H9 (cell line): ENCODE measurements at regions not wholly inside any gene's neighbourhood (a gene's known extent, or its start where the extent isn't known, plus 50 kb on each side); places are given as distances from the start of the nearest gene placed in this dataset.

Experiments
- DNase-seq: peaks from one replicate; pipeline ENCODE4 v3.0.0-alpha.2; 2017
- H2AFZ ChIP-seq: one replicate; pipeline ENCODE4 v1.6.1; 2013; ENCODE audit warnings: mild to moderate bottlenecking, low read length, control low read depth, moderate library complexity
- H2AK5ac ChIP-seq: 2 replicates; pipeline ENCODE4 v1.6.1; 2013; ENCODE audit warnings: low read length, control low read depth, mixed read lengths; ENCODE audit not compliant: insufficient read length
- H2BK120ac ChIP-seq: one replicate; pipeline ENCODE4 v1.6.1; 2013; ENCODE audit warnings: low read depth, mild to moderate bottlenecking, low read length, control low read depth, inconsistent platforms; ENCODE audit not compliant: poor library complexity, severe bottlenecking
- H2BK12ac ChIP-seq: 2 replicates; pipeline ENCODE4 v1.6.1; 2013; ENCODE audit warnings: low read length, control low read depth, mixed read lengths, low read depth; ENCODE audit not compliant: insufficient read length
- H2BK15ac ChIP-seq: 2 replicates; pipeline ENCODE4 v1.6.1; 2013; ENCODE audit warnings: low read depth, low read length, control low read depth
- H2BK20ac ChIP-seq: one replicate; pipeline ENCODE4 v1.6.1; 2013; ENCODE audit warnings: low read depth, mild to moderate bottlenecking, low read length, control low read depth, inconsistent platforms; ENCODE audit not compliant: poor library complexity, severe bottlenecking
- H2BK5ac ChIP-seq: 2 replicates; pipeline ENCODE4 v1.6.1; 2013; ENCODE audit warnings: low read length, control low read depth, mixed read lengths; ENCODE audit not compliant: insufficient read length
- H3K14ac ChIP-seq: 2 replicates; pipeline ENCODE4 v1.6.1; 2013; ENCODE audit warnings: low read length, control low read depth; ENCODE audit not compliant: insufficient read depth
- H3K18ac ChIP-seq: 2 replicates; pipeline ENCODE4 v1.6.1; 2013; ENCODE audit warnings: low read depth, mild to moderate bottlenecking, mixed read lengths, low read length, control low read depth; ENCODE audit not compliant: insufficient read length
- H3K23ac ChIP-seq: 2 replicates; pipeline ENCODE4 v1.6.1; 2013; ENCODE audit warnings: low read length, control low read depth, mixed read lengths, low read depth; ENCODE audit not compliant: insufficient read length
- H3K23me2 ChIP-seq: 2 replicates; pipeline ENCODE4 v1.6.1; 2013; ENCODE audit warnings: low read depth, mild to moderate bottlenecking, mixed read lengths, low read length, control low read depth; ENCODE audit not compliant: insufficient read length, poor library complexity, severe bottlenecking
- H3K27ac ChIP-seq: 2 replicates; pipeline ENCODE4 v1.5.1; 2013; ENCODE audit warnings: low read length, control low read depth, mixed read lengths, low read depth; ENCODE audit not compliant: insufficient read length
- H3K27me3 ChIP-seq: 2 replicates; pipeline ENCODE4 v1.6.1; 2013; ENCODE audit warnings: low read length, control low read depth, inconsistent platforms; ENCODE audit not compliant: insufficient read depth
- H3K4ac ChIP-seq: 2 replicates; pipeline ENCODE4 v1.6.1; 2013; ENCODE audit warnings: low read depth, mild to moderate bottlenecking, control low read depth, inconsistent platforms, low read length, moderate library complexity
- H3K4me1 ChIP-seq: 2 replicates; pipeline ENCODE4 v1.6.1; 2013; ENCODE audit warnings: low read length, control low read depth, inconsistent platforms; ENCODE audit not compliant: insufficient read depth
- H3K4me2 ChIP-seq: 2 replicates; pipeline ENCODE4 v1.6.1; 2013; ENCODE audit warnings: low read length, control low read depth, mixed read lengths; ENCODE audit not compliant: insufficient read length, insufficient read depth
- H3K56ac ChIP-seq: 2 replicates; pipeline ENCODE4 v1.6.1; 2013; ENCODE audit warnings: low read depth, mild to moderate bottlenecking, mixed read lengths, low read length, control low read depth; ENCODE audit not compliant: insufficient read length
- H3K79me1 ChIP-seq: 2 replicates; pipeline ENCODE4 v1.6.1; 2013; ENCODE audit warnings: low read depth, mild to moderate bottlenecking, moderate library complexity, low read length, control low read depth, inconsistent platforms; ENCODE audit not compliant: insufficient read depth, poor library complexity, severe bottlenecking
- H3K79me2 ChIP-seq: 2 replicates; pipeline ENCODE4 v1.6.1; 2013; ENCODE audit warnings: low read length, control low read depth, inconsistent platforms; ENCODE audit not compliant: insufficient read depth
- H3K9ac ChIP-seq: 2 replicates; pipeline ENCODE4 v1.6.1; 2013; ENCODE audit warnings: low read length, control low read depth, mixed read lengths; ENCODE audit not compliant: insufficient read length; ENCODE audit errors: extremely low read depth
- H3K9me3 ChIP-seq: one replicate; pipeline ENCODE4 v1.6.1; 2013; ENCODE audit warnings: low read depth, low read length, inconsistent platforms; ENCODE audit not compliant: control insufficient read depth
- H3T11ph ChIP-seq: one replicate; pipeline ENCODE4 v1.6.1; 2013; ENCODE audit warnings: mild to moderate bottlenecking, low read length, control low read depth, inconsistent platforms
- H4K20me1 ChIP-seq: one replicate; pipeline ENCODE4 v1.6.1; 2013; ENCODE audit not compliant: control insufficient read depth, insufficient read length, insufficient read depth
- H4K5ac ChIP-seq: 2 replicates; pipeline ENCODE4 v1.6.1; 2013; ENCODE audit warnings: low read depth, mild to moderate bottlenecking, mixed read lengths, low read length, control low read depth; ENCODE audit not compliant: insufficient read length
- H4K8ac ChIP-seq: replicated peaks from 2 replicates; pipeline ENCODE4 v1.6.1; 2013; ENCODE audit warnings: low read length, control low read depth, mixed read lengths, low read depth; ENCODE audit not compliant: insufficient read length
- H4K91ac ChIP-seq: 2 replicates; pipeline ENCODE4 v1.6.1; 2013; ENCODE audit warnings: low read depth, mild to moderate bottlenecking, moderate library complexity, mixed read lengths, low read length, control low read depth; ENCODE audit not compliant: insufficient read length
- H3K27ac Mint-ChIP-seq, 3 experiments: 2 replicates in 2 of 3; 3 replicates in 1 of 3; pipeline ENCODE4 v1.8.0; 2020 to 2021; ENCODE audit warnings: mixed read lengths in 3 of 3, mild to moderate bottlenecking in 1 of 3, moderate library complexity in 1 of 3
- H3K27me3 Mint-ChIP-seq: 2 replicates; pipeline ENCODE4 v1.8.0; 2021; ENCODE audit warnings: low read depth, mild to moderate bottlenecking, moderate library complexity, mixed read lengths
- H3K36me3 Mint-ChIP-seq, 3 experiments: 2 replicates in 2 of 3; 3 replicates in 1 of 3; pipeline ENCODE4 v1.8.0; 2020 to 2021; ENCODE audit warnings: low read depth in 3 of 3, mixed read lengths in 3 of 3; ENCODE audit not compliant: insufficient read depth in 1 of 3
- H3K4me1 Mint-ChIP-seq, 2 experiments: 2 replicates each; pipeline ENCODE4 v1.8.0; 2020; ENCODE audit warnings: mixed read lengths in 2 of 2
- H3K4me3 Mint-ChIP-seq, 2 experiments: 2 replicates in 1 of 2; 3 replicates in 1 of 2; pipeline ENCODE4 v1.8.0; 2020 to 2021; ENCODE audit warnings: mild to moderate bottlenecking in 2 of 2, mixed read lengths in 2 of 2, moderate library complexity in 1 of 2
- H3K9me3 Mint-ChIP-seq, 2 experiments: 2 replicates in 1 of 2; 3 replicates in 1 of 2; pipeline ENCODE4 v1.8.0; 2020; ENCODE audit warnings: mild to moderate bottlenecking in 2 of 2, mixed read lengths in 2 of 2, moderate library complexity in 1 of 2
- whole genome bisulfite sequencing: extraction: QIAGEN DNeasy Blood & Tissue Kit; methylation state at CpG from one replicate; pipeline ENCODE4 v1.1.7; 2013; ENCODE audit warnings: missing lambda C conversion rate, low lambda C conversion rate, mixed read lengths; ENCODE audit not compliant: insufficient read length; ENCODE audit errors: extremely low coverage; 5-methylcytosine and 5-hydroxymethylcytosine counted together
- TF ChIP-seq, protein P1 (sequence below): fragments of 200-600 bp; sonication (generic); conservative IDR thresholded peaks from 3 replicates; pipeline ENCODE4 v1.8.0; 2021; ENCODE audit warnings: antibody characterized with exemption, mild to moderate bottlenecking

DNA sequence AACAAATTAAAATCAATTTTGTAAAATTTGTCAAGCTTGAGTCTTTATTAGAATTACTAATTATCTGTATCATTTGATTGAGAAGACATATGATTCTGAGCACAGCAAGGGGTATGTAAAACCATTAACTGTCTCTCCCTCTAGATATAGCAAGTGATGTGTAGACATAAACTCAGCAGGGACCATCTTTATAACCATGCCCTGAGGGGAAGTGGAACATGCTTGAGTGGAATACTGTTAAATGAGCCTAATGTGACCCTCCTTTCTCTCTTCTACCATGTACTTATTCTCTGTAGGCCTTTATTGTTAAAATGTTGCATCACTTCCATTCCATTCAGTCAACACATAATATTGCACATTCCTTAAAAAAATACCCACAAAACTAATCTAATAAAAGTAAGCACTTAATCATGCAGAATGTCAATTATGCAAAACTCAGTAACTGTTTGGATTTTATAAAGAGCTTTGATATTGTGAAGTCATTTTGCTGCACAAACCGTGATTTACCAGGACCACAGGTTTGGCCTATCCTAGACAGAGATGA, 896.6 kb upstream of the MANEA start:
- Mint-ChIP-seq H3K4me3 (no peak overlapping the region), H3K36me3 (no peaks in the 10 kb centered on the region), H3K27me3 (no peaks in the 10 kb centered on the region), H3K4me1 (no peaks in the 10 kb centered on the region), H3K27ac (no peak overlapping the region; a peak in 1 of 7 replicates), H3K9me3 (no peaks in the 10 kb centered on the region; a peak in 1 of 5 replicates)
- H3K9me3 ChIP-seq, result no peaks in the 10 kb centered on the region
- no peaks in the 10 kb centered on the region for H3K79me1 ChIP-seq
- no peak overlapping the region for H4K5ac ChIP-seq
- H4K20me1 ChIP-seq, result no peaks in the 10 kb centered on the region
- no peaks in the 10 kb centered on the region for H3K23me2 ChIP-seq
- no peak overlapping the region for H4K91ac ChIP-seq
- H3K79me2 ChIP-seq, result no peaks in the 10 kb centered on the region
- H2BK20ac ChIP-seq, result no peak overlapping the region
- no peak overlapping the region for H2AK5ac ChIP-seq
- no CpG with 5 or more reads among the region's 1 CpG for WGBS
- no peak for DNase-seq
- no peak overlapping the region for H3K23ac ChIP-seq
- no peak overlapping the region for H2AFZ ChIP-seq
- H3T11ph ChIP-seq, result no peak overlapping the region
- no peaks in the 10 kb centered on the region for H3K4me1 ChIP-seq
- H3K18ac ChIP-seq, result no peak overlapping the region
- H3K9ac ChIP-seq, result no peak overlapping the region
- H3K27me3 ChIP-seq, result no peaks in the 10 kb centered on the region
- no peak overlapping the region for H2BK5ac ChIP-seq
- H4K8ac ChIP-seq, result no peak overlapping the region
- no peak overlapping the region for H3K4ac ChIP-seq
- H3K56ac ChIP-seq, result no peak overlapping the region
- H3K14ac ChIP-seq, result no peak overlapping the region
- no peak overlapping the region for H2BK12ac ChIP-seq
- H3K4me2 ChIP-seq, result no peak overlapping the region
- TF ChIP-seq, protein P1, sequence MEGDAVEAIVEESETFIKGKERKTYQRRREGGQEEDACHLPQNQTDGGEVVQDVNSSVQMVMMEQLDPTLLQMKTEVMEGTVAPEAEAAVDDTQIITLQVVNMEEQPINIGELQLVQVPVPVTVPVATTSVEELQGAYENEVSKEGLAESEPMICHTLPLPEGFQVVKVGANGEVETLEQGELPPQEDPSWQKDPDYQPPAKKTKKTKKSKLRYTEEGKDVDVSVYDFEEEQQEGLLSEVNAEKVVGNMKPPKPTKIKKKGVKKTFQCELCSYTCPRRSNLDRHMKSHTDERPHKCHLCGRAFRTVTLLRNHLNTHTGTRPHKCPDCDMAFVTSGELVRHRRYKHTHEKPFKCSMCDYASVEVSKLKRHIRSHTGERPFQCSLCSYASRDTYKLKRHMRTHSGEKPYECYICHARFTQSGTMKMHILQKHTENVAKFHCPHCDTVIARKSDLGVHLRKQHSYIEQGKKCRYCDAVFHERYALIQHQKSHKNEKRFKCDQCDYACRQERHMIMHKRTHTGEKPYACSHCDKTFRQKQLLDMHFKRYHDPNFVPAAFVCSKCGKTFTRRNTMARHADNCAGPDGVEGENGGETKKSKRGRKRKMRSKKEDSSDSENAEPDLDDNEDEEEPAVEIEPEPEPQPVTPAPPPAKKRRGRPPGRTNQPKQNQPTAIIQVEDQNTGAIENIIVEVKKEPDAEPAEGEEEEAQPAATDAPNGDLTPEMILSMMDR, result no peak
- no peak overlapping the region for H2BK15ac ChIP-seq
- H2BK120ac ChIP-seq, result no peak overlapping the region
- no peak overlapping the region for H3K27ac ChIP-seq
